OCI-LY7 (cell line): ENCODE measurements at regions not wholly inside any gene's neighbourhood (a gene's known extent, or its start where the extent isn't known, plus 50 kb on each side); places are given as distances from the start of the nearest gene placed in this dataset.

Source experiments
- BruUV-seq: library from RNA; stranded (reverse); fragments of 400-500 nt; replicated peaks from 2 replicates; lab custom pipeline; 2021; lab: Mats Ljungman, UMichigan
- CTCF ChIA-PET: fragments of 300-600 bp; sonication (Branson Sonifier 250); formaldehyde crosslinking; loops from one replicate; lab custom pipeline; 2022; ENCODE audit warnings: antibody characterized with exemption; ENCODE audit not compliant: unreplicated experiment; lab: Charles Lee
- POLR2A ChIA-PET: fragments of 300-600 bp; sonication (Branson Sonifier 250); formaldehyde crosslinking; loops from one replicate; lab custom pipeline; 2022; ENCODE audit warnings: antibody characterized with exemption; lab: Charles Lee
- DNase-seq: peaks from one replicate; pipeline ENCODE4 v3.0.0-alpha.2; 2015; ENCODE audit warnings: low spot score
- H2AFZ ChIP-seq: fragments of 200-600 bp; sonication (generic), shearing (Covaris generic); 2 replicates; pipeline ENCODE4 v1.6.1; 2014; ENCODE audit warnings: mild to moderate bottlenecking, antibody characterized with exemption, low read length, moderate library complexity
- H3K27ac ChIP-seq: fragments of 200-600 bp; sonication (generic); 2 replicates; pipeline ENCODE4 v1.5.1; 2014; ENCODE audit warnings: mixed run types, low read depth, mild to moderate bottlenecking, moderate library complexity, low read length, inconsistent platforms; ENCODE audit not compliant: poor library complexity, severe bottlenecking
- H3K36me3 ChIP-seq: fragments of 200-600 bp; sonication (generic); 2 replicates; pipeline ENCODE4 v1.6.1; 2014; ENCODE audit warnings: mild to moderate bottlenecking, antibody characterized with exemption, low read length, moderate library complexity, mixed read lengths; ENCODE audit not compliant: insufficient read depth
- H3K4me1 ChIP-seq: fragments of 200-600 bp; sonication (generic); 2 replicates; pipeline ENCODE4 v1.5.1; 2014; ENCODE audit warnings: mild to moderate bottlenecking, low read length; ENCODE audit not compliant: insufficient read depth, poor library complexity, severe bottlenecking
- H3K4me2 ChIP-seq: fragments of 200-600 bp; sonication (generic); 2 replicates; pipeline ENCODE4 v1.6.1; 2014; ENCODE audit warnings: mild to moderate bottlenecking, low read length
- H3K4me3 ChIP-seq: fragments of 200-600 bp; sonication (generic); 2 replicates; pipeline ENCODE4 v1.5.1; 2014; ENCODE audit warnings: mild to moderate bottlenecking, low read depth, low read length; ENCODE audit not compliant: poor library complexity, severe bottlenecking
- H3K79me2 ChIP-seq: fragments of 200-600 bp; sonication (generic); 2 replicates; pipeline ENCODE4 v1.6.1; 2016; ENCODE audit warnings: low read depth, mild to moderate bottlenecking, low read length, moderate library complexity, mixed read lengths; ENCODE audit not compliant: insufficient read depth
- H3K9me2 ChIP-seq: fragments of 200-600 bp; sonication (generic); 2 replicates; pipeline ENCODE4 v1.6.1; 2016; ENCODE audit warnings: mild to moderate bottlenecking, low read length, mixed read lengths; ENCODE audit not compliant: insufficient read depth
- H3K9me3 ChIP-seq: fragments of 200-600 bp; sonication (generic); 2 replicates; pipeline ENCODE4 v1.6.1; 2014; ENCODE audit warnings: mild to moderate bottlenecking, mixed run types, low read length, mixed read lengths
- H4K20me1 ChIP-seq: fragments of 200-600 bp; sonication (generic); 2 replicates; pipeline ENCODE4 v1.6.1; 2014; ENCODE audit warnings: mild to moderate bottlenecking, antibody characterized with exemption, low read length, moderate library complexity, mixed read lengths; ENCODE audit not compliant: insufficient read depth
- EZH2phosphoT487 ChIP-seq: fragments of 200-600 bp; sonication (generic); IDR thresholded peaks from 2 replicates; pipeline ENCODE4 v1.6.1; 2018; ENCODE audit warnings: low read depth, borderline replicate concordance, mild to moderate bottlenecking, mixed run types, antibody characterized with exemption, low read length, moderate library complexity, mixed read lengths
- intact Hi-C: fragments of 100-400 bp; cut with micrococcal nuclease; formaldehyde crosslinking; loops from one replicate; pipeline ENCODE4 v1.10.0; 2022; ENCODE audit not compliant: unreplicated experiment
- TF ChIP-seq, protein P1 (sequence below): fragments of 200-600 bp; sonication (generic); conservative IDR thresholded peaks from 2 replicates; pipeline ENCODE4 v1.5.1; 2014; ENCODE audit warnings: mild to moderate bottlenecking, antibody characterized with exemption, low read length, moderate library complexity, mixed read lengths

DNA sequence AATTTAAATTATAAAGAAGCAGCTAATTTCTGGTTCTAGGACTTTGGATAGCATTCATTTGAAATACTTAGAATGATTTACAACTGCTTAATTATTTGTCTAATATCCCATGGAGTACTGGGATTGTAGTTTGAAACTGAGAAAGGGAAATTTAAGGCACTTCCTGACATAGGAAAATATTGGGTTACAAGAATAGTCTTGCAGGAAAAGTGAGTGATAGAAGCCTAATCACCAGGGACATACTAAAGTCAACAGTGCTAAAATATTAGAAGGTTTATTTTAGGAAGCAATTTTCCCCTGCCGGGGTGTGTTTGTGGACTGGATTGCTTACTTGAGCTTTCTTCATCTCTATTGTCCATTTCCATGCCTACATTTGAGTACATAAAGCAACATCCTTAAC, 661.6 kb downstream of the ADGRL2 start:
- Histone ChIP-seq H3K36me3 (no peaks in the 10 kb centered on the region), H3K4me3 (no peak overlapping the region), H3K4me1 (no peaks in the 10 kb centered on the region), H3K9me3 (no peaks in the 10 kb centered on the region), H3K79me2 (no peaks in the 10 kb centered on the region), H3K9me2 (peaks cover 4% of the 10 kb centered on the region; the same call in 1 of the 2 replicates), H3K27ac (no peak overlapping the region), H2AFZ (no peak overlapping the region), H3K4me2 (no peak overlapping the region), H4K20me1 (no peaks in the 10 kb centered on the region)
- intact Hi-C loops, result no loop called here
- no TSS peak for BruUV-seq
- ChIA-PET POLR2A (no interaction called here), CTCF (no interaction called here)
- DNase-seq, result no peak
- TF ChIP-seq EZH2phosphoT487, result no peak
- TF ChIP-seq, protein P1, sequence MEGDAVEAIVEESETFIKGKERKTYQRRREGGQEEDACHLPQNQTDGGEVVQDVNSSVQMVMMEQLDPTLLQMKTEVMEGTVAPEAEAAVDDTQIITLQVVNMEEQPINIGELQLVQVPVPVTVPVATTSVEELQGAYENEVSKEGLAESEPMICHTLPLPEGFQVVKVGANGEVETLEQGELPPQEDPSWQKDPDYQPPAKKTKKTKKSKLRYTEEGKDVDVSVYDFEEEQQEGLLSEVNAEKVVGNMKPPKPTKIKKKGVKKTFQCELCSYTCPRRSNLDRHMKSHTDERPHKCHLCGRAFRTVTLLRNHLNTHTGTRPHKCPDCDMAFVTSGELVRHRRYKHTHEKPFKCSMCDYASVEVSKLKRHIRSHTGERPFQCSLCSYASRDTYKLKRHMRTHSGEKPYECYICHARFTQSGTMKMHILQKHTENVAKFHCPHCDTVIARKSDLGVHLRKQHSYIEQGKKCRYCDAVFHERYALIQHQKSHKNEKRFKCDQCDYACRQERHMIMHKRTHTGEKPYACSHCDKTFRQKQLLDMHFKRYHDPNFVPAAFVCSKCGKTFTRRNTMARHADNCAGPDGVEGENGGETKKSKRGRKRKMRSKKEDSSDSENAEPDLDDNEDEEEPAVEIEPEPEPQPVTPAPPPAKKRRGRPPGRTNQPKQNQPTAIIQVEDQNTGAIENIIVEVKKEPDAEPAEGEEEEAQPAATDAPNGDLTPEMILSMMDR, result no peak

DNA sequence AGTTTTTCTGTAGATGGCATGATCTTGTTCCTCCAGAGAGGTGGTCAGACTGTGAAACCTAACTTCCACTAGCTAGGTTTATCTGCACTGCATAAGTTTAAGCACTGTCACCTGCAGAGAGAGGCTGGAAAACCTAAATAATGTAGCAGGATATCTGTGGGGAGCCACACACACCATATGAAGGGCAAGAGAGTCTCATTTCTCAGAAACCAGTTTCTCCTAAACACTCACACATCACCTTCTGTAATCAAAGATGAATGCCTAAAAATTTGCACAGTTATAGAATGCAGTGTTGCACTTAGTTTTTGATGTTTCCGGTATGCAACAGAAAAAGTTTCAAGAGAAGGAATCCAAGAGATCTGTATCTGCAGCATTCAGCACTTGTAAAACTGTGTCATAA, 654.6 kb downstream of the ADGRL2 start:
- POLR2A ChIA-PET, result interaction anchor here (0.7 kb wide), 1 partner anchor 1933 kb away, joined by 4 read pairs; no protein-coding TSS in a partner anchor
- Histone ChIP-seq H3K4me3 (no peak overlapping the region), H3K27ac (no peak overlapping the region), H3K9me2 (no peaks in the 10 kb centered on the region), H3K79me2 (no peaks in the 10 kb centered on the region), H3K4me2 (no peak overlapping the region), H2AFZ (no peak overlapping the region), H3K4me1 (no peaks in the 10 kb centered on the region), H3K36me3 (no peaks in the 10 kb centered on the region), H3K9me3 (no peaks in the 10 kb centered on the region), H4K20me1 (no peaks in the 10 kb centered on the region)
- TF ChIP-seq, protein P1, result no peak
- TF ChIP-seq EZH2phosphoT487, result no peak
- no peak for DNase-seq
- intact Hi-C loops, result no loop called here
- no TSS peak for BruUV-seq
- CTCF ChIA-PET, result no interaction called here

DNA sequence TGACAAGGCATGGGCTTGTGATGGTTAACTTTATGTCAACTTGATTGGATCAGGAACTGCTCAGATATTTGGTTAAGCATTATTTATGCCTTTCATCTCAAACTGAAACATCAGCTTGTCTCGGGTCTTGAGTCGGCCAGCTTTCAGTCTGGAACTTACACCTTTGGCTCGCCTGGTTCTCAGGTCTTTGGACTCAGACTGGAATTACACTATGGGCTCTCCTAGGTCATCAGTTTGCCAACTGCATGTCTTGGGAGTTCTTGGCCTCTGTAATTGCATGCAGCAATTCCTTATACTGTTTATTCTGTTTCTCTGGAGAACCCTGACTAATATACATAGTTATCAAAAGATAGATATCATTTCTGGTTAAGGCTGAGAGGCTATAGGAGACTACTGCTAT, 653.7 kb downstream of the ADGRL2 start:
- H3K4me3 ChIP-seq, result no peak overlapping the region
- no peaks in the 10 kb centered on the region for H3K9me2 ChIP-seq
- H3K4me2 ChIP-seq, result no peak overlapping the region
- H3K9me3 ChIP-seq, result no peaks in the 10 kb centered on the region
- no peak overlapping the region for H2AFZ ChIP-seq
- no peaks in the 10 kb centered on the region for H3K4me1 ChIP-seq
- no peaks in the 10 kb centered on the region for H3K79me2 ChIP-seq
- intact Hi-C loops, result no loop called here
- H3K27ac ChIP-seq, result no peak overlapping the region
- no TSS peak for BruUV-seq
- H4K20me1 ChIP-seq, result no peaks in the 10 kb centered on the region
- ChIA-PET POLR2A (no interaction called here), CTCF (no interaction called here)
- H3K36me3 ChIP-seq, result no peaks in the 10 kb centered on the region
- TF ChIP-seq, protein P1, result no peak
- TF ChIP-seq EZH2phosphoT487, result no peak
- DNase-seq, result no peak
